HG03520 (cell line): ENCODE measurements at regions not wholly inside any gene's neighbourhood (a gene's known extent, or its start where the extent isn't known, plus 50 kb on each side); places are given as distances from the start of the nearest gene placed in this dataset.

Experiments used
- ATAC-seq: cut with Tn5 transposase; IDR thresholded peaks from one replicate; pipeline ENCODE4 v1.9.1; 2021; ENCODE audit warnings: mild to moderate bottlenecking, moderate library complexity; ENCODE audit not compliant: unreplicated experiment

GRCh38 chr9:36763778-36764177, 191.1 kb downstream of the MELK start:
- no peak for ATAC-seq

- no peak for ATAC-seq
Observed at GRCh38 chr9:36764364-36765076, 191.8 kb downstream of the MELK start.

- ATAC-seq, result no peak
Observed at GRCh38 chr9:36765077-36765390, 192.3 kb downstream of the MELK start.

GRCh38 chr9:36765468-36766341, 193.0 kb downstream of the MELK start:
- ATAC-seq, result peak; percentile 98

GRCh38 chr9:36768677-36769076, 196.0 kb downstream of the MELK start:
- ATAC-seq, result no peak

- ATAC-seq, result no peak
Observed at GRCh38 chr9:36770025-36770424, 197.3 kb downstream of the MELK start.

GRCh38 chr9:36772449-36773403, 200.0 kb downstream of the MELK start:
- ATAC-seq, result no peak

GRCh38 chr9:36778682-36779081, 206.0 kb downstream of the MELK start:
- no peak for ATAC-seq

GRCh38 chr9:36779582-36779981, 206.9 kb downstream of the MELK start:
- no peak for ATAC-seq

GRCh38 chr9:36780186-36780585, 207.5 kb downstream of the MELK start:
- no peak for ATAC-seq

- ATAC-seq, result no peak
Observed at GRCh38 chr9:36781533-36781932, 208.8 kb downstream of the MELK start.
